Fibroblast of peridontal ligament (primary cell): ENCODE measurements at regions not wholly inside any gene's neighbourhood (a gene's known extent, or its start where the extent isn't known, plus 50 kb on each side); places are given as distances from the start of the nearest gene placed in this dataset.
"Not testable (repeated sequence)": the region's sequence is repeated elsewhere in the genome, so short reads cannot be mapped to it uniquely, and the experiment has no call there.

ENCODE experiments used
- DNase-seq: peaks from one replicate; pipeline ENCODE4 v3.0.0-alpha.2; 2010; ENCODE audit errors: extremely low read depth

GRCh38 chr22:36088292-36088691, 59.7 kb upstream of the RBFOX2 start:
- no peak for DNase-seq

DNA sequence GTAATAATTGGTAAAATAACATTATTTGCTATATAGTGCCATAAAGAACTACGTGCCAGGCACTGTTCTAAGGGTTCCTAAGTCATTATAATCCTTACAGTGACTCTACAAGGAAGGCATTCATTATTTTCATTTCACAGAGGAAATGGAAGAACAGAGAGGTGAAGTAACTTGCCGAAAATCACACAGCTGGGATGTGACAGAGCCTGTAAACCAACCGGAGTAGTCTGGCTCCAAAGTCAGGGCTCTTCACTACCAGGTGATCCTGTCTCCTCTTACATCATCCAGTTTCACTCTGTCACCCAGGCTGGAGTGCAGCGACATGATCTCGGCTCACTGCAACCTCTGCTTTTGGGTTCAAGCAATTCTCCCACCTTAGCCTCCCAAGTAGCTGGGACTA, 59.2 kb upstream of the RBFOX2 start:
- DNase-seq, result no peak

DNA sequence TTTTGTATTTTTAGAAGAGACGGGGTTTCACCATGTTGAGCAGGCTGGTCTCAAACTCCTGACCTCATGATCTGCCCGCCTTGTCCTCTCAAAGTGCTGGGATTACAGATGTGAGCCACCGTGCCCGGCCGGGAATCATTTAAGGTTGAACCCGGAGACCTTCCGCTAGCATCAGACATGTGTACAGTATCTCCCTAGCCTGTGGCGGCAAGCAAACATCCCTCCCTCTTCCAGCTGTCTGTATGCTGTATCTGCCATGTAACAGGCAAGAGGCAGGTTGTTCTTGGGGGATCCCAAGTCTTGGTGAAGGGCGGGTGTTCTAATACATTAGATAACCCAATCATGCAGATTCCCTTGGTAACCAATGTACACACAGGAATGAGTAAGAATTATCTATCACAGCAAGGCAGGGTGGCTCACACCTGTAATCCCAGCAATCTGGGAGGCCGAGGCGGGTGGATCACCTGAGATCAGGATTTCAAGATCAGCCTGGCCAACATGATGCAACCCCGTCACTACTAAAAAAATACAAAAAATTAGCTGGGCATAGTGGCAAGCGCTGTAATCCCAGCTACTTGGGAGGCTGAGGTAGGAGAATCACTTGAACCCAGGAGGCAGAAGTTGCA, 58.1 kb upstream of the RBFOX2 start:
- no peak for DNase-seq

DNA sequence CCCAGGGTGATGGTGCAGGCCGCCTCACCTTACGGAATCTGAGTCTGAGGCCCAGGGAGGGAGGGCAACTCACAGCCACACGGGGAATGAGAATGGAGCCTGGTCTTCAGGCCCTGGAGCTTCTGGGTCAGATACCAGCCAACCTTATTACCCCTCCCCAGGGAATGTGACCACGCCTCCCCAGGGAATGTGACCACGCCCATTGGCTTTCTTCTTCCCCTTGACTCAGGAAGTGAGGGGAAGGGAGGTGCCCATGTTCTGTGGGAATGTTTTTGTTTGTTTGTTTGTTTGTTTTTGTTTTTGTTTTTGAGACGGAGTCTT, 57.5 kb upstream of the RBFOX2 start:
- DNase-seq, result no peak

DNA sequence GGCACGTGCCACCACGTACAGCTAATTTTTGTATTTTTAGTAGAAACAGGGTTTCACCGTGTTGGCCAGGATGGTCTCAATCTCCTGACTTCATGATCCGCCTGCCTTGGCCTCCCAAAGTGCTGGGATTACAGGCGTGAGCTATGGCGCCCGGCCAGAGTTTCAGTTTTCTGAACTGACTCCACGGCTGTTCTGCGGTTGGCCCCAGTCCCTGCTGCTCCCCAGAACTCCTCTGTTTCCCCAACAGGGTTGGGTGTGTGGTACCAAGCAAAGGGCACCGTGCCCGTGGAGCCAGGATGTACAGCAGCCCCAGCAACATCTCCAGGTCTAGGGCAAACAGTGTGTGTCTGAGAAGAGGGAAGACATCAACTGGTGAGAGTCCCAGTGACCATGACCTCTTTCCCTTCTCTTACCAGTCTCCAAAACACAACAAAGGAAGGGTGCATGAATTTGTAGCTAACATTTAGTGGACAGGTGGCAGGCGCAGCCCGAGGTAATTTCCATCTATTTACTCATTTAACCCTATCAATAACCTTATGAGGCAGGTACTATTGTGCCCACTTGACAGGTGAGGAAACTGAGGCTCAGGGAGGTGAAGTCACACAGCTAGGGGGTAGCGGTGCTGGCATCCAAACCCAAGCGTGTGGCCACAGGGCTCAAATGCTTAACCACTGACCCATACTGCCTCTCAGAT, 57.0 kb upstream of the RBFOX2 start:
- no peak for DNase-seq

- DNase-seq, result no peak
Measured at GRCh38 chr22:36084717-36085116, 56.1 kb upstream of the RBFOX2 start.

DNA sequence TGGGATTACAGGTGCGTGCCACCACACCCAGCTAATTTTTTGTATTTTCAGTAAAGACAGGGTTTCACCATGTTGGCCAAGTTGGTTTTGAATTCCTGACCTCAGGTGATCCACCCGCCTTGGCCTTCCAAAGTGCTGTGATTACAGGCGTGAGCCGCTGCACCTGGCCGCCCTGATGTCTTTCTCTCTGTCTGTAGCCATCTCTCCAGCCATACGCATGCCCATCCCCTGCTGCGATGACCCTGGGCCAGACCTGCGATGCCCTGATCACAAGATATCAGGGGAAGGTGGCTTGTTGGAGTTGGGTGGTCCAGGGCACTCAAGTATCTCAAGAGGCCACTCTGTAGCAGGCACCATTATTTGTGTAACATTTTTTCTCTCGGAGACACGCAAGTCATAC, 54.4 kb upstream of the RBFOX2 start:
- DNase-seq, result no peak

GRCh38 chr22:36081023-36081431, 52.4 kb upstream of the RBFOX2 start:
- peak; percentile 98 for DNase-seq

- DNase-seq, result not testable (repeated sequence)
Measured at GRCh38 chr22:36080281-36080680, 51.7 kb upstream of the RBFOX2 start.

GRCh38 chr22:36079041-36079440, 50.4 kb upstream of the RBFOX2 start:
- DNase-seq, result no peak
